PC-9 (cell line): ENCODE measurements at regions not wholly inside any gene's neighbourhood (a gene's known extent, or its start where the extent isn't known, plus 50 kb on each side); places are given as distances from the start of the nearest gene placed in this dataset.

Source experiments
- EZH2 ChIP-seq: fragments of 200-600 bp; sonication (generic); IDR thresholded peaks from 2 replicates; pipeline ENCODE4 v1.8.0; 2017; ENCODE audit warnings: antibody characterized with exemption, low read depth
- TF ChIP-seq, protein P1 (sequence below): fragments of 200-600 bp; sonication (generic); conservative IDR thresholded peaks from 2 replicates; pipeline ENCODE4 v1.6.1; 2017; ENCODE audit warnings: mixed run types, antibody characterized with exemption, mild to moderate bottlenecking, moderate library complexity

DNA sequence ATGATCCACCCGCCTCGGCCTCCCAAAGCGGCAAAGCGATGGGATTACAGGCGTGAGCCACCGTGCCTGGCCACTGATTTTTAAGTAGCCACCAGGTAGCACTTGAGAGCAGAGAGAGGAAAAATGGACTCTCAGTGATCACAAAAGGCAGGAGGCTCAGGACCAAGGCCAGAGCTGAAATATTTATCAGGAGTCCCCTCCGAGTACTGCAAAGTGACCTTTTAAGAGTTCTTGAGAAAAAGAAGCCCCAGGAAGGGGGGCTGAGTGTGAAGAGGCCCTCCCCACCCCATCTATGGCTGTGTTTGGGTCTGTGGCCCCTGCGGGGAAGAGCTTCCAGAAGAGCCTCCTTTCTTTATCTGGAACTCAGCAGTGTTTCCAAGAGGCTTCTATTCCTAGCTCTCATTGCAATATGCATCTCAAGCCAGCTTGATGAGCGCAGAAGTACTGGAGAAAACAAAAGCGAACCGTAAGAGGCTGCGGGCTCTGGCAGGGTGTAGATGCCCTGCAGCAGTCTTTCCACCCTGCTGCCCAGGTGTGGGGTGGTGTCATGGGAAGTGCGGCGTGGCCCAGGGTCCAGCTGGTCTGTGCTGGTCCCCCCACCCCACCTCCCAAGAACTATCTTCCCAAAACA lies 75.5 kb upstream of the CDK20 start:
- TF ChIP-seq, protein P1, sequence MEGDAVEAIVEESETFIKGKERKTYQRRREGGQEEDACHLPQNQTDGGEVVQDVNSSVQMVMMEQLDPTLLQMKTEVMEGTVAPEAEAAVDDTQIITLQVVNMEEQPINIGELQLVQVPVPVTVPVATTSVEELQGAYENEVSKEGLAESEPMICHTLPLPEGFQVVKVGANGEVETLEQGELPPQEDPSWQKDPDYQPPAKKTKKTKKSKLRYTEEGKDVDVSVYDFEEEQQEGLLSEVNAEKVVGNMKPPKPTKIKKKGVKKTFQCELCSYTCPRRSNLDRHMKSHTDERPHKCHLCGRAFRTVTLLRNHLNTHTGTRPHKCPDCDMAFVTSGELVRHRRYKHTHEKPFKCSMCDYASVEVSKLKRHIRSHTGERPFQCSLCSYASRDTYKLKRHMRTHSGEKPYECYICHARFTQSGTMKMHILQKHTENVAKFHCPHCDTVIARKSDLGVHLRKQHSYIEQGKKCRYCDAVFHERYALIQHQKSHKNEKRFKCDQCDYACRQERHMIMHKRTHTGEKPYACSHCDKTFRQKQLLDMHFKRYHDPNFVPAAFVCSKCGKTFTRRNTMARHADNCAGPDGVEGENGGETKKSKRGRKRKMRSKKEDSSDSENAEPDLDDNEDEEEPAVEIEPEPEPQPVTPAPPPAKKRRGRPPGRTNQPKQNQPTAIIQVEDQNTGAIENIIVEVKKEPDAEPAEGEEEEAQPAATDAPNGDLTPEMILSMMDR, result no peak
- no peak for TF ChIP-seq EZH2
